HG02610 (cell line): ENCODE measurements at regions not wholly inside any gene's neighbourhood (a gene's known extent, or its start where the extent isn't known, plus 50 kb on each side); places are given as distances from the start of the nearest gene placed in this dataset.
"Not testable (repeated sequence)": the region's sequence is repeated elsewhere in the genome, so short reads cannot be mapped to it uniquely, and the experiment has no call there.

Source experiments
- ATAC-seq: cut with Tn5 transposase; IDR thresholded peaks from one replicate; pipeline ENCODE4 v1.9.1; 2021; ENCODE audit warnings: mild to moderate bottlenecking, moderate library complexity; ENCODE audit not compliant: unreplicated experiment

GRCh38 chr14:83017296-83017695, 1483.6 kb upstream of the SEL1L start:
- ATAC-seq, result no peak

GRCh38 chr14:83019744-83020414, 1486.2 kb upstream of the SEL1L start:
- ATAC-seq, result no peak

DNA sequence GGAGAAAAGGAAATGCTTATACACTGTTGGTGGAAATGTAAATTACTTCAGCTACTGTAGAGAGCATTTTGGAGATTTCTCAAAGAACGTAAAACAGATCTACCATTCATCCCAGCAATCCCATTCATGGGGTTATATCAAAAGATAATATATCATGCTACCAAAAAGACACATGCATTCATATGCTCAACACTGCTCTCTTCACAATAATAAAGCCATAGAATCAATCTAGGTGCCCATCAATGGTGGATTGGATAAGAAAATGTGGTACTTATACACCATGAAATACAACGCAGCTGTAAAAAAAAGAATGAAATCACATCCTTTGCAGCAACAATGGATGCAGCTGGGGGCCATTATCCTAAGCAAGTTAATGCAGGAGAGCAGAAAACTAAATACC, 1487.7 kb upstream of the SEL1L start:
- no peak for ATAC-seq

DNA sequence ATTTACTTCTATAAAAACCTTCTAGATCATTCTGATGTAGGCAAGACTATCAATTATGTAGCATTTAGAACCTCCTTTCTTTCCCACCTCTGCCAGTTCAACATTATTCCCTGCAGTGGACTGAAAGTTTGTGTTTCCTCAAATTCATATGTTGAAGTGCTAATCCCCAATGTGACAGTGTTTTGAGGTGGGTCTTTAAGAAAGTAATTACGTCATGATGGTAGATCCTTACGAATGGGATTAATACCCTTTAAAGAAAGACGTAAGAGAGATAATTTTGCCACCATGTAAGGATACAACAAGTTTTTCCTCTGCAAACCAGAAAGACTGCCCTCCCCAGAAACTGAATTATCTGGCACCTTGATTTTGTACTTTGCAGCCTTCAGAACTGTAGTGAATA, 1489.7 kb upstream of the SEL1L start:
- no peak for ATAC-seq

DNA sequence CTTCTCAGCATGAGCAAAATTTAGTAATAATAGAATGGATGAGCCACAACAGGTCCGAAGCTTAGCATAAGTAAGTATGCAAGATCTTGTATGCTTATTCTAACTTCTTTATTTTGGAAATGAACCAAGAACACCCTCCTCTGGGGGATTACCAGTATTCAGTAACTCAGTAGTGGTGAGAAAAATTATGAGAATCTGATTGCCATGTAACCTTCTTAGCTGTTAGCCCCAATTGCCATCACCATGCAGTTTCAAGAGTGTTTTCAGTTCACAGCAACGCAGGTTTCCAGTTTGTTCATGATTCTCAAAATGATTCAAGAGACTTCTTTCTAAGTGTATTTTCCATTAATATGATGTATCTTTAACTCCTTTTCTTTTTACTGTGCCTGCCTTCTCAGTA, 1507.6 kb upstream of the SEL1L start:
- ATAC-seq, result no peak

- ATAC-seq, result no peak
Measured at GRCh38 chr14:83042858-83043257, 1509.2 kb upstream of the SEL1L start.

- no peak for ATAC-seq
Measured at GRCh38 chr14:83044001-83044400, 1510.3 kb upstream of the SEL1L start.

DNA sequence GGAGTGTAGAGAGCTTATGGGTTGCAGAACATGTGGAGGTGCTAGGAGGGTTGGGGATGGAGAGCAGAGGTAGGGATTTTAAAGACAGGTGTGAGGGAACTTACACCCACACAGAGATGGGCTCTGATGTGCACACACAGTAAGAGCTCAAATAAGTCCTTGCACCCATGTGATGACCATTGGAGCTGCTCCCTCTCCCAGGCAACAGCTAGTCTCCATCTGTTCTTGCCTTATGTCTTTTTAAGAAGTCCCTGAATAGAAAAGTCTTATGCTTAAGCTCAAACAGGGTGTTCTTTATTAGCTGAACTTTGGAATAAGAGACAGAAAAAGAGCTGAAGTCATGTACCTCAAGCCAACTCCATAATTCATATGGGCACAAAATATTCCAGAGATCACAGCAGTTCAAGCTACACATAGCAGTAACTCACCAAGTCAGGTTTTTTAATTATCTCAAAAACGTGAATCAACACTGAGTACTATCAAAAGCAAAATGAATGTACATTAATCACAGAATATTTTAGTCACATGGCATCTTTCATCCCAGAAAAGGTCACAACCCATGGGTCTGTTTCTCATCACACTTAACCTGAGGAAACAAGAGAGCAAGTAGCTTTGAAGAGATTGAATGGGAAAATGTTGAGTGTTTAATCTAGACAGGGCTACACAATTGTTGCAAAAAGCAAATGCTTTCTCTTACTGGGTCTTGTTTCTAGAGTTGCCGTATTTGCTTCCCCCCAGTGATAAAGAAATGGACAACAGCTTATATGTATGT, 1513.6 kb upstream of the SEL1L start:
- no peak for ATAC-seq

- ATAC-seq, result no peak
Measured at GRCh38 chr14:83053022-83053710, 1519.5 kb upstream of the SEL1L start.

- no peak for ATAC-seq
Measured at GRCh38 chr14:83058068-83058467, 1524.4 kb upstream of the SEL1L start.

DNA sequence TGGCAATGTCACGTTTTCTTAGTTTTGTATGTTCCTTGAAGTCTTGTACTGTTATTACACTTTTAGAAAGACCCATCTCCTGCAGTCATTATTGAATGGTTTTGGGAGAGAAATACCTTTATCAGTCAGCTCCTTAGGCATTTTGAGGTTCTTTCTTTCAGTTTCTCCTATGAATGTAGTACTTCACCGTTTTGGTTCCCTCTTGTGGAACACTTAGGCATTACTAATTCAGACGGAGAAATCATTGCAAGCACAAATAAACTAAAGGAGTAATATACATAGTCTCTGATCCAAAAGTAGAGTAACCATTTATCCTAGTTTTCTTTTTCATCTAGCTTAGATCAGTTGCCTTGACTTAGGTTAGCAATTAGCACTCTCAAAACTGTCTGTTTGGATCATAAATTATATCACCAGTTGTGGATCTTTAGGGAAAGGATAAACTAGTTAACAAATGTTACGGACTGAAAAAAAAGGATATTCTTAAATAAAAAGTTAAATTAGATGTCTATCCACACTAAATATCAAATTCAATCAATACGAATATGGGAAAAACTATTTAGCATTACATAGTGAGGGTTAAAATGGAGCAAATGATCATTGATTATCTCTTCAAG, 1538.3 kb upstream of the SEL1L start:
- peak; percentile 67 for ATAC-seq

DNA sequence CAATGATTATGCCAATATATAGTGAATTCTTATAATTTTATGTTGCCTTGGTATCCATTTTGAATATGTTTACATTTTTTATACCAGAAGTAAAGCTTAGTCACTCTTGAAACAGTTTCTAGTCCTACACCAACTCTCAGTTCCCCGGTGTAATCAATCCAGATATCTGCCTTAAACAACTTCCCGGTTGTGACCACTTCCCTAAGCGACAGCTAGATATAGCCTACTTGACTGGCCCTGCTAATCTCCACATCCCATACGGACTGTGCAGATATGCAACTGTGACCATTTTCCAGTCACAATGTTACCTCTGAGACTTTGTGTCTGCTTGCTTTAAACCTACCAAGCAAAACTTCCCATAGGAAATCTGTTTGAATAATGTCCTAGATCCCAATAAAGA, 1551.5 kb upstream of the SEL1L start:
- ATAC-seq, result no peak

DNA sequence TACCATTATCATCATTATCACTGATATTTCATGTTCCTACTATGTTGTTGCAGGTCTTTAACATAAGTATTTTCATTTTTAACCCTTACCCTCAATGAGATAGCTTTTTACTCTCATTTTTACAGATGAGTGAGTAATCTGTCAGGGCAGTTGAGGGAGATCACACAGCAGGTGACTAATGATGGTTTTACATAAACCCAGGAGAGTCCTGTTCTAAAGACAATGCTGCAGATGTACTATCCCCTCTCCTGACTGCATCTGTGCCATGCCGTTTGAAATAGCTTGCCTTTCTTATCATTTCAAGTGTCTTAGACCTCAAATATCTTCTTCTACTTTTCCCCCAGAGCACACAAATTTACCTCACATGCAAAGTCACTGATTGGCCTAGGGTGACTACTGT, 1552.1 kb upstream of the SEL1L start:
- no peak for ATAC-seq

- not testable (repeated sequence) for ATAC-seq
Measured at GRCh38 chr14:83091991-83092956, 1558.6 kb upstream of the SEL1L start.

DNA sequence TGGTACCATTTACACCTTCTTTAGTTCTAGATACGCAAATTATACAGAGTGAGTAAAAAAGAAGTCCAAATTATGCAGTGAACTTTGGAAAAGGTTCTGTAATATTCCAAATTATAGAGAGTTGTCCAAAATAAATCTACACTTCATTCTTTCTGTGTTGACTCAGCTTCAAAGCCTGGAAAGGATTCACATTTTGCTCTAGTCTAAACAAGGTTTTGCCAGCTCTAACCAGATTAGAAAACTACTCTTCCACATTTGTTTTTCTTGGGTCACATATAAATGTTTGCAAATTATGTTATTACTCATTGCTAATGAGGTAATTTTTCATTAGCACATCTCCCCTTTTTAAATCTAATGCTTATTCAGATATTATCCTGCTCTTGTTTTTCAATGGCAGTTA, 1562.4 kb upstream of the SEL1L start:
- ATAC-seq, result no peak

DNA sequence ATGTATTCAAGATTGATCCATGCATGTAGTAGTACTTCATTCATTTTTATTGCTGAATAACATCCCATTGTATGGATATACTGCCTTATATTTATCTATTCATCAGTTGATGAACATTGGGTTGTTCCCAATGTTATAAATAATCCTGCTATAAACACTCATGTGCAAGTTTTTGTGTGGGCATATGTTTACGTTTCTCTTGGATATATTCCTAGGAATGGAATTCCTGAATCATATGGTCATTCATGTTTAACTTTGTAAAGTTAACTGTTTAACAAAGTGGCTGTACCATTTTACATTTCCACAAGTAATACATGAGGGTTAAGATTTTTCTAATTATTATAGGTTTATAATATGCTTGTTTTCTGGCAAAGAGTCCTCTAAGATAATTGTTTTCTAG, 1568.2 kb upstream of the SEL1L start:
- ATAC-seq, result no peak

DNA sequence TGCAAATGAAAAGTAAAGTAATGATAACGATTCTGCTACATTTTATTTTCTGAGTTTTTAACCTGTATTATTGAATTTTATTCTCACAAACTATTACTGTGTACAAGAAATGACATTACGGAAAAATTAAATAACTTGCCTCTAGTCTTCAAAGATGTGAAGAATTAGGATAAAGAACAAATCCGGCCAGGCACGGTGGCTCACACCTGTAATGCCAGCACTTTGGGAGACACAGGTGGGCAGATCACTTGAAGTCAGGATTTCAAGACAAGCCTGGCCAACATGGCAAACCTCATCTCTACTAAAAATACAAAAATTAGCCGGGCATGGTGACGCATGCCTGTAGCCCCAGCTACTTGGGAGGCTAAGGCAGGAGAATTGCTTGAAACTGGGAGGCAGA, 1584.4 kb upstream of the SEL1L start:
- ATAC-seq, result no peak

DNA sequence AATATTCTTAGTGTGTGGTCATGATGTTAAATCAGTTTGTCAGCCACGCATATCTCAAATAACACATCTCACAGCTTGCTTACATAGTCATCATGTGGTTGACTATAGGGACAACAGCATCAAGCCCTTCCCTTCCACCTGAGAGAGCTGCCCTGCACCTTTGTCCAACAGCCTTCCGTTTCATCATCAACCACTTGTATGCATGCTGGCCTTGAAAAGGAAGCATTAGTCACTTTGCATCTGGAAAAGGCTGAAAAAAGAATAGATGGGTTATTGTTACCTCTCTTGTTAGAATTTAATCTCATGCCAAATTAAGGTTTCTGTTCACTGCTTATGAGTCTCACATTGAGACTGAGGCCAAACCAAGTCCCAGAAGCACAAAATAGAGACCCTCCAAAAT, 1586.5 kb upstream of the SEL1L start:
- no peak for ATAC-seq

GRCh38 chr14:83126076-83126475, 1592.4 kb upstream of the SEL1L start:
- ATAC-seq, result no peak

GRCh38 chr14:83128783-83129182, 1595.1 kb upstream of the SEL1L start:
- no peak for ATAC-seq
